Testis (tissue), 2 donors: ENCODE measurements at regions not wholly inside any gene's neighbourhood (a gene's known extent, or its start where the extent isn't known, plus 50 kb on each side); places are given as distances from the start of the nearest gene placed in this dataset.
"Not testable (repeated sequence)": the region's sequence is repeated elsewhere in the genome, so short reads cannot be mapped to it uniquely, and the experiment has no call there.

Source experiments
- DNase-seq: peaks from one replicate; pipeline ENCODE4 v3.0.0-alpha.2; 2019
- H3K27ac ChIP-seq, 2 donors: fragments of 200-600 bp; sonication (generic); one replicate each; pipeline ENCODE4 v1.5.1; 2019
- H3K27me3 ChIP-seq: fragments of 200-600 bp; sonication (generic); one replicate; pipeline ENCODE4 v1.5.1; 2019
- H3K36me3 ChIP-seq: fragments of 200-600 bp; sonication (generic); one replicate; pipeline ENCODE4 v1.5.1; 2017; ENCODE audit warnings: low read depth; ENCODE audit errors: missing control alignments
- H3K4me1 ChIP-seq: fragments of 200-600 bp; sonication (generic); one replicate; pipeline ENCODE4 v1.5.1; 2019
- H3K4me3 ChIP-seq, 2 donors: fragments of 200-600 bp; sonication (generic); one replicate each; pipeline ENCODE4 v1.5.1; 2017 to 2019
- H3K9me3 ChIP-seq: fragments of 200-600 bp; sonication (generic); one replicate; pipeline ENCODE4 v1.5.1; 2017
- POLR2A ChIP-seq: fragments of 450-650 bp; IDR thresholded peaks from one replicate; pipeline ENCODE4 v1.6.1; 2017; ENCODE audit warnings: antibody characterized with exemption, mild to moderate bottlenecking, moderate library complexity
- WGBS, 2 donors: methylation state at CpG; one replicate each; pipeline ENCODE4 v1.1.5; 2018; 5-methylcytosine and 5-hydroxymethylcytosine counted together
- intact Hi-C: fragments of 100-400 bp; cut with DNase I; formaldehyde crosslinking; loops from one replicate; pipeline ENCODE4 v1.15.1; 2023; ENCODE audit warnings: low total_unique reads
- TF ChIP-seq, protein P1 (sequence below), 3 experiments: fragments of 450-650 bp in 2 of 3; fragments of 200-600 bp in 1 of 3; sonication (generic) in 1 of 3; IDR thresholded peaks; one replicate each; pipeline ENCODE4 v1.5.1; 2016 to 2019; ENCODE audit warnings: antibody characterized with exemption in 3 of 3, mild to moderate bottlenecking in 2 of 3, moderate library complexity in 1 of 3

DNA sequence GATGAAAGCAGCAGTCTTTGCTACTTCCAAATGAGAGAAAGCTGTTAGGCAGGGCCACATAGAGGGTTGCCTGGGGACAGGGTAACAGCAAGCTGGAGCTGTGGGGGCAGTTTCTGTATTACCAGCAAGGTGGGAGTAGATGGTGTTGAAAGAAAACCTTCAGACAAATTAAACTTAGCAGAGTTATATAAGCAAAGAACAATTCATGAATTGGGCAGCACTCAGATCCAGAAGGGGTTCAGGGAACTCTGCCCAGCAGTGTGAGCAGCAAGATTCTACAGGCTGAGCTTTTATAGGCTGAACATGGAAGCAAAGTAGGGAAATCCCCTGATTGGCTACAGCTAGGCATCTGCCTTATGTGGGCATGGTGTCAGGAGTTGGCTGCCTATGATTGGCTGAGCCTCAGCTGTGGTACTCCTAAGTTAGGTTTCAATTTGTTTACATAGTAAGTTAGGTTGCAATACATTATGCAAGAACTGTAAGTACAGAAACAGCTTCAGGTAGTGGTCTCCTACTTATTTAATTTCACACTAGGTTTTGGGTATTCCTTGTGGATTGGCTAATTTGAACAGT, 64.1 kb upstream of the TMPRSS2 start:
- intact Hi-C loops = no loop called here
- no peaks in the 10 kb centered on the region for H3K4me1 ChIP-seq
- no peak overlapping the region for H3K27ac ChIP-seq
- no peaks in the 10 kb centered on the region for H3K36me3 ChIP-seq
- H3K9me3 ChIP-seq = no peaks in the 10 kb centered on the region
- no peaks in the 10 kb centered on the region for H3K27me3 ChIP-seq
- no peak overlapping the region for H3K4me3 ChIP-seq
- DNase-seq = no peak
- TF ChIP-seq, protein P1, sequence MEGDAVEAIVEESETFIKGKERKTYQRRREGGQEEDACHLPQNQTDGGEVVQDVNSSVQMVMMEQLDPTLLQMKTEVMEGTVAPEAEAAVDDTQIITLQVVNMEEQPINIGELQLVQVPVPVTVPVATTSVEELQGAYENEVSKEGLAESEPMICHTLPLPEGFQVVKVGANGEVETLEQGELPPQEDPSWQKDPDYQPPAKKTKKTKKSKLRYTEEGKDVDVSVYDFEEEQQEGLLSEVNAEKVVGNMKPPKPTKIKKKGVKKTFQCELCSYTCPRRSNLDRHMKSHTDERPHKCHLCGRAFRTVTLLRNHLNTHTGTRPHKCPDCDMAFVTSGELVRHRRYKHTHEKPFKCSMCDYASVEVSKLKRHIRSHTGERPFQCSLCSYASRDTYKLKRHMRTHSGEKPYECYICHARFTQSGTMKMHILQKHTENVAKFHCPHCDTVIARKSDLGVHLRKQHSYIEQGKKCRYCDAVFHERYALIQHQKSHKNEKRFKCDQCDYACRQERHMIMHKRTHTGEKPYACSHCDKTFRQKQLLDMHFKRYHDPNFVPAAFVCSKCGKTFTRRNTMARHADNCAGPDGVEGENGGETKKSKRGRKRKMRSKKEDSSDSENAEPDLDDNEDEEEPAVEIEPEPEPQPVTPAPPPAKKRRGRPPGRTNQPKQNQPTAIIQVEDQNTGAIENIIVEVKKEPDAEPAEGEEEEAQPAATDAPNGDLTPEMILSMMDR (IDR thresholded peaks at IDR 0.05) = no peak
- no peak for TF ChIP-seq POLR2A

DNA sequence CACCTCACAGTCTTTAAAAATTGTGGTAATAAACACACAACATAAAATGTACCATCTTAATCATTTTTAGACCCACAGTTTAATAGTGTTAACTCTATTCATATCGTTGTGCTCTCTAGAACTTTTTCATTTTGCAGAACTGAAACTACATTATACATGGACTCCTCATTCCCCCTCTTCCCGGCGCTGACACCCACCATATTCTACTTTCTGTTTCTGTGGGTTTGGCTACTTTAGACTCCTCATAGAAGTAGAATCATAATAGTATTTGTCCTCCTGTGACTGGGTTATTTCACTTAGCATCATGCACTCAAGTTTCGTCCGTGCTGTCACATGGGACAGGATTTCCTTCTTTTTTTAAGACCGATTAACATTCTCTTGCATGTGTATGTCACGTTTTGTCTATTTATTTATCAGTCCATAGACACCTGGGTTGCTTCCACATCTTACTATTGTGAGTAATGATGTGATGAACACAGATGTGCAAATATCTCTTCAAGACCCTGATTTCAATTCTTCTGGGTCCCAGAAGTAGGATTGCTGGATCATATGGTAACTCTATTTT, 62.9 kb upstream of the TMPRSS2 start:
- intact Hi-C loops = no loop called here

DNA sequence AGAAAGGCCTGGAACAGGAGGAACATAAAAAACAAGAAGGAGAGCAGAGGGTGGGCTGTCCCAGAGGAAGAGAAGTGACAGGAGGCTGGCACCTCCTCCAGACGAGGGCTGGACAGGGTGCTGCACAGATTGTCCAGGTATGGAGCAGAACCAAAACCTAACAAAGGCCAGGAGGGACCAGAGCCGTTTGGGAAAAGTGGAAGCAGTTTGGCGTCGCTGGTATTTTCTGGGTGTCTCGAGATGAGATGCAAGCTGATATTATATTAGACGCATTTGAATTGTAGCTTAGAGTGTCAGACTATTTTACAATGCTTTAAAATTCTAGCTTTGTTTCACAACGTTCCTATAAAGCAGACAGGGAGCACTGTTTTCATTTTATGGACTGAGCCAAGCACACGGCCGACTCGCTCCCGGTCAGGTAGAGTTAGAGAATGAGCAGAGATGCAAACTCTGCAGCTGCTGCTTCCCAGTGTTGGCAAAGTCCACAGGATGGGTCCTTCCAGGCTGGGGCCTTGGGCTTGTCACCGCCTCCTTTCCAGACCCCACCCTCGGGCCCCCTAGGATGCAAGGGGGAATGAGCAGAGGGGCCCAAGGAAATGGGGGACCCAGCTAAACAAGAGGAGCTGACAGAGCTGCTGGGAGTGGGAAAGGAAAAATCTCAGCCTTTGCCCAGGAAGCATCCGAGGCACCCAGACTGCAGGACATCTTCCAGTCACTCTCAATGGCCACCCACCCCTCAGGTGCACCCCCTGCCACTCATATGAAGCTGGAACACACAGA, 60.8 kb upstream of the TMPRSS2 start:
- no peaks in the 10 kb centered on the region for H3K4me1 ChIP-seq
- WGBS, 2 donors = 59 to 67% methylated on average over 14 of the region's 14 CpGs
- H3K4me3 ChIP-seq = no peak overlapping the region
- H3K27ac ChIP-seq = no peak overlapping the region
- intact Hi-C loops = no loop called here
- DNase-seq = no peak
- no peak for TF ChIP-seq POLR2A
- TF ChIP-seq, protein P1 (IDR thresholded peaks at IDR 0.05) = no peak
- no peaks in the 10 kb centered on the region for H3K27me3 ChIP-seq
- no peaks in the 10 kb centered on the region for H3K36me3 ChIP-seq
- no peaks in the 10 kb centered on the region for H3K9me3 ChIP-seq

More for the DNA sequence above, 62.9 kb upstream of the TMPRSS2 start:
- no peak for TF ChIP-seq POLR2A
- TF ChIP-seq, protein P1 (IDR thresholded peaks at IDR 0.05) = no peak
- Histone ChIP-seq H3K4me3 (no peak overlapping the region), H3K9me3 (no peaks in the 10 kb centered on the region), H3K4me1 (no peaks in the 10 kb centered on the region), H3K27me3 (no peaks in the 10 kb centered on the region), H3K36me3 (no peaks in the 10 kb centered on the region), H3K27ac (no peak overlapping the region)
- no peak for DNase-seq
- WGBS, 2 donors = 69 to 82% methylated on average over 7 of the region's 7 CpGs

DNA sequence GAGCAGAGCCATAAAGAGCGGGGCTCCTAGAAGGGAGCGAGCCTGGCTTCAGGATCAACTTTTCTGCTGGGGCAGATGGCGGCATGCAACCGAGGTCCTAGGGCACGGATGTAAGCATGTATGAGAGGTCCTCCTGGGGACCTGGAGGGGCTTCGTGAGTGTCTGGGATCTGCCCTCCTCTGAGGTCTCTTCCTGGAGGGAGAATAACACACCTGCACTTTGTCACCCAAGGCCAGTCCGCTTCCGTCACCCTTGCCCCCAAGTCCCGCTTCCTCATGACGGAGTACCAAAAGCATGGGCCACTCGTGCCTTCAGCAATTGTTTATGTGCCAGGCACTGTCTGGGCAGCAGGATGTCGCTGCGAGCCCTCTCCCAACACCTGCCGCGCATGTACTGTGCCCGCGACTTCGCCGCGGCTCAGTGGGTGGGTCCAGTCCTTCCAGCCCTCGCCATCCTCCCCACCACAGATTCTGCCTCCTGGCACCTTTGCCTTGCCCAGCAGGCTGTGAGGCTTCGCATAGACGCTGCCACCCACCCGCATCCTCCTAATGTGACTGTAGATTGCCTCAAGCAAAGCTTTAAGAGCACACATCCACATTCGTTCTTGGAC, 60.0 kb upstream of the TMPRSS2 start:
- Histone ChIP-seq H3K36me3 (no peaks in the 10 kb centered on the region), H3K4me3 (no peak overlapping the region), H3K9me3 (no peaks in the 10 kb centered on the region), H3K4me1 (no peaks in the 10 kb centered on the region), H3K27ac (no peak overlapping the region), H3K27me3 (no peaks in the 10 kb centered on the region)
- intact Hi-C loops = no loop called here
- TF ChIP-seq POLR2A = no peak
- TF ChIP-seq, protein P1 (IDR thresholded peaks at IDR 0.05) = no peak
- no peak for DNase-seq
- WGBS, 2 donors = 80 to 82% methylated on average over 25 of the region's 25 CpGs

DNA sequence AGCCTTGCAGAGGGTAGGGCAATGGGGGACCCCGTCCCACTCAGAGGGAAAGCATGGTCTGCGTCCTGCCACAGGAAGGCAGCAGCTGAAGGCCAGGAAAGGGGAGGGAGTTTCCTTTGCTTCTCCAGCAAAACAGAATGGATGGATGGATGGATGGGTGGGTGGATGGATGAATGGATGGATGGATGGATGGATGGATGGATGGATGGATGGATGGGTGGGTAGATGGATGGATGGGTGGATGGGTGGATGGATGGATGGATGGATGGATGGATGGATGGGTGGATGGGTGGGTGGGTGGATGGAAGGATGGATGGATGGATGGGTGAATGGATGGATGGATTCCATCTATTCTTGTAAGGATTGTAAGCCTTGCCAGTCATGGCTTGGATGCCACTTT, 59.3 kb upstream of the TMPRSS2 start:
- H3K9me3 ChIP-seq, H3K36me3 ChIP-seq, DNase-seq, H3K27me3 ChIP-seq, intact Hi-C loops, H3K4me3 ChIP-seq, H3K27ac ChIP-seq, H3K4me1 ChIP-seq: not testable (repeated sequence)
- WGBS, 2 donors = 56 to 76% methylated on average over 1 to 2 of the region's 2 CpGs
